NCI-H226 (cell line): ENCODE measurements at regions not wholly inside any gene's neighbourhood (a gene's known extent, or its start where the extent isn't known, plus 50 kb on each side); places are given as distances from the start of the nearest gene placed in this dataset.
"Not testable (repeated sequence)": the region's sequence is repeated elsewhere in the genome, so short reads cannot be mapped to it uniquely, and the experiment has no call there.

Experiments used
- DNase-seq: peaks from one replicate; pipeline ENCODE4 v3.0.0-alpha.2; 2015

- DNase-seq: not testable (repeated sequence)
These were observed 374.8 kb downstream of the CNTNAP3B start for GRCh38 chr9:41754403-41754802.

- not testable (repeated sequence) for DNase-seq
These were observed 387.3 kb downstream of the CNTNAP3B start for GRCh38 chr9:41741897-41742296.

- not testable (repeated sequence) for DNase-seq
These were observed 388.1 kb downstream of the CNTNAP3B start for GRCh38 chr9:41741173-41741572.

GRCh38 chr9:41738681-41739080 is 390.5 kb downstream of the CNTNAP3B start:
- not testable (repeated sequence) for DNase-seq

- DNase-seq: not testable (repeated sequence)
These were observed 430.0 kb downstream of the CNTNAP3B start for GRCh38 chr9:41699190-41699589.

GRCh38 chr9:41697080-41697479 is 432.1 kb downstream of the CNTNAP3B start:
- not testable (repeated sequence) for DNase-seq

GRCh38 chr9:41679312-41679711 is 449.9 kb downstream of the CNTNAP3B start:
- not testable (repeated sequence) for DNase-seq

- not testable (repeated sequence) for DNase-seq
These were observed 465.7 kb downstream of the CNTNAP3B start for GRCh38 chr9:41663497-41664036.

- not testable (repeated sequence) for DNase-seq
These were observed 469.6 kb upstream of the ZNG1F start for GRCh38 chr9:41658706-41659105.

- not testable (repeated sequence) for DNase-seq
These were observed 469.0 kb upstream of the ZNG1F start for GRCh38 chr9:41658116-41658515.

GRCh38 chr9:41657141-41657540 is 468.0 kb upstream of the ZNG1F start:
- not testable (repeated sequence) for DNase-seq

- not testable (repeated sequence) for DNase-seq
These were observed 466.0 kb upstream of the ZNG1F start for GRCh38 chr9:41655071-41655554.

GRCh38 chr9:41654349-41654748 is 465.2 kb upstream of the ZNG1F start:
- not testable (repeated sequence) for DNase-seq

GRCh38 chr9:41653560-41654340 is 464.6 kb upstream of the ZNG1F start:
- DNase-seq: not testable (repeated sequence)

- DNase-seq: not testable (repeated sequence)
These were observed 463.7 kb upstream of the ZNG1F start for GRCh38 chr9:41652800-41653199.

- DNase-seq: not testable (repeated sequence)
These were observed 463.1 kb upstream of the ZNG1F start for GRCh38 chr9:41652100-41652713.

GRCh38 chr9:41650086-41650485 is 461.0 kb upstream of the ZNG1F start:
- DNase-seq: not testable (repeated sequence)

GRCh38 chr9:41648564-41648963 is 459.4 kb upstream of the ZNG1F start:
- DNase-seq: not testable (repeated sequence)

GRCh38 chr9:41646246-41646645 is 457.1 kb upstream of the ZNG1F start:
- DNase-seq: not testable (repeated sequence)

- DNase-seq: not testable (repeated sequence)
These were observed 454.6 kb upstream of the ZNG1F start for GRCh38 chr9:41643571-41644279.

GRCh38 chr9:41633726-41634125 is 444.6 kb upstream of the ZNG1F start:
- DNase-seq: not testable (repeated sequence)

- not testable (repeated sequence) for DNase-seq
These were observed 434.5 kb upstream of the ZNG1F start for GRCh38 chr9:41623666-41624065.

- DNase-seq: not testable (repeated sequence)
These were observed 430.1 kb upstream of the ZNG1F start for GRCh38 chr9:41619254-41619653.
